ENCODE measurements at regions not wholly inside any gene's neighbourhood (a gene's known extent, or its start where the extent isn't known, plus 50 kb on each side); places are given as distances from the start of the nearest gene placed in this dataset.

- DNase-seq (ENCODE audit: low read depth) = no peak
These were observed 894.5 kb upstream of the POU3F3 start for GRCh38 chr2:103959174-103960128.

- DNase-seq (ENCODE audit: low read depth) = no peak
These were observed 893.8 kb upstream of the POU3F3 start for GRCh38 chr2:103960129-103960513.

GRCh38 chr2:103960951-103961350 is 893.0 kb upstream of the POU3F3 start:
- DNase-seq (ENCODE audit: low read depth) = no peak

GRCh38 chr2:103961862-103962261 is 892.1 kb upstream of the POU3F3 start:
- DNase-seq (ENCODE audit: low read depth) = no peak

GRCh38 chr2:103962670-103963069 is 891.2 kb upstream of the POU3F3 start:
- no peak for DNase-seq (ENCODE audit: low read depth)

- no peak for DNase-seq (ENCODE audit: low read depth)
These were observed 890.7 kb upstream of the POU3F3 start for GRCh38 chr2:103963146-103963725.

- DNase-seq (ENCODE audit: low read depth) = no peak
These were observed 876.7 kb upstream of the POU3F3 start for GRCh38 chr2:103977241-103977640.

- DNase-seq (ENCODE audit: low read depth) = no peak
These were observed 876.2 kb upstream of the POU3F3 start for GRCh38 chr2:103977668-103978067.

GRCh38 chr2:103980401-103980800 is 873.5 kb upstream of the POU3F3 start:
- DNase-seq (ENCODE audit: low read depth) = no peak

- DNase-seq (ENCODE audit: low read depth) = no peak
These were observed 871.2 kb upstream of the POU3F3 start for GRCh38 chr2:103982691-103983090.

- DNase-seq (ENCODE audit: low read depth) = no peak
These were observed 867.9 kb upstream of the POU3F3 start for GRCh38 chr2:103986001-103986400.

- no peak for DNase-seq (ENCODE audit: low read depth)
These were observed 862.3 kb upstream of the POU3F3 start for GRCh38 chr2:103991591-103991990.

GRCh38 chr2:104004821-104005220 is 849.1 kb upstream of the POU3F3 start:
- no peak for DNase-seq (ENCODE audit: low read depth)

- no peak for DNase-seq (ENCODE audit: low read depth)
These were observed 837.1 kb upstream of the POU3F3 start for GRCh38 chr2:104016801-104017200.

- no peak for DNase-seq (ENCODE audit: low read depth)
These were observed 830.6 kb upstream of the POU3F3 start for GRCh38 chr2:104023306-104023705.

- DNase-seq (ENCODE audit: low read depth) = no peak
These were observed 830.1 kb upstream of the POU3F3 start for GRCh38 chr2:104023765-104024164.

GRCh38 chr2:104025295-104025694 is 828.6 kb upstream of the POU3F3 start:
- DNase-seq (ENCODE audit: low read depth) = no peak

- DNase-seq (ENCODE audit: low read depth) = no peak
These were observed 827.2 kb upstream of the POU3F3 start for GRCh38 chr2:104026725-104027124.

GRCh38 chr2:104027321-104027720 is 826.6 kb upstream of the POU3F3 start:
- DNase-seq (ENCODE audit: low read depth) = no peak

GRCh38 chr2:104028061-104028460 is 825.9 kb upstream of the POU3F3 start:
- no peak for DNase-seq (ENCODE audit: low read depth)

- DNase-seq (ENCODE audit: low read depth) = no peak
These were observed 820.5 kb upstream of the POU3F3 start for GRCh38 chr2:104033399-104033798.

GRCh38 chr2:104040771-104041170 is 813.1 kb upstream of the POU3F3 start:
- DNase-seq (ENCODE audit: low read depth) = no peak

- DNase-seq (ENCODE audit: low read depth) = no peak
These were observed 812.6 kb upstream of the POU3F3 start for GRCh38 chr2:104041351-104041750.

- DNase-seq (ENCODE audit: low read depth) = no peak
These were observed 810.1 kb upstream of the POU3F3 start for GRCh38 chr2:104043864-104044263.

All from GM04503 (cell line).